GM21360 (cell line): ENCODE measurements at regions not wholly inside any gene's neighbourhood (a gene's known extent, or its start where the extent isn't known, plus 50 kb on each side); places are given as distances from the start of the nearest gene placed in this dataset.
A peak's percentile ranks its signal among the peaks of the same experiment; 100 is the strongest.

Experiments used
- ATAC-seq: cut with Tn5 transposase; IDR thresholded peaks from one replicate; pipeline ENCODE4 v1.9.1; 2021; ENCODE audit warnings: mild to moderate bottlenecking, moderate library complexity; ENCODE audit not compliant: unreplicated experiment

GRCh38 chr13:97109841-97110492 lies 112.2 kb upstream of the MBNL2 start:
- ATAC-seq: peak; percentile 97

DNA sequence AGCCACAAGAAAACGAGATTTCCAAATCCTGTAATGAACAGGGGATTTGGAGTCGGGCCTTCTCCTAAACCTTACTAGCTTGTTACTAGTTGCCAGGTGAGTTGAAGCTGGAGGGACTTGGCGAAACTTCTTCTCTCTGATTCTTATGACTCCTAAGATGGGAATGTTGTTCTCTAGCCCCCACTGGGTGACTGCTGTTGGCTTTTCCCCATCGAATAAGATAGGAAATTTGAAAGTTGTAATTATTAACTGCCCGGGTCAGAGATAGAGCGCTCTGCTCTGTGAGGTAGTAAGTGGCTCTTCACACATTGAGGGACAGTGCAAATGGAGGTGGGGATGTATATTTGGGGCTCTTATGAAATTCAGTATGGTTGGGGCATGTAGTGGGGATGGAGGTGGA lies 111.2 kb upstream of the MBNL2 start:
- no peak for ATAC-seq

- no peak for ATAC-seq
These were observed 110.4 kb upstream of the MBNL2 start for GRCh38 chr13:97111756-97112155.

DNA sequence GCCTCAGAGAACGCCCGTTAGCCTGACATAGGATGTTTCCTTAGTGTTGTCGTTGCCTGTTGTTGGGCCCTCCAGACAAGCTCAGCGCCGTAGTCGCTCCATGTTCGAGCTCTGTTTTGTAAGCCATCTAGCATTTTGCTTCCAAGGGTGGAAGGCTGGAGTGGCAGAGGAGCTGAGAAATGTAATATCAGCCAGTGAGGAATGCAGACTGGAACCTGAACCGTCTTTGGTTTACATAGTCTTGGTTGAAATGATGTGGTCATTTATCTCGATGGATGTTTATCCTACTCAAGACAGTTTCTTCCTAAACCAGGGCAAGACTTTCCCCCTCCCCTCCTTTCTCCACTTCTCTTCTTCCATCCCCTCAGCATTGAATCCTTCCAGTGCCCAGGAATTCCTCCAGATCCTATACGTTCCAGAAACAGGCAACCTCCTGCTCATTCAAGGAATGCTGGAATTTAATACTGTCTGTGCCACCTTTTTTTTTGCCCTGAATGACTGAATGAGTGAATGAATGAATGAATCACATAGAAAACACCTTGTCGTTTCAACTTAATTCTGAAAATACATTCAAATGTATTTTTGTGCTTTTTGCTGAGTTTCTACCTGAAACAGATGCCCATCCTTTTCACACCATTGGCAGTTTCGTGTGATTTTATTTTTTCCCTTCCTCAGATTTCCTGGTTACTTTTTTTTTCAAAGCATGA lies 109.5 kb upstream of the MBNL2 start:
- ATAC-seq: no peak

DNA sequence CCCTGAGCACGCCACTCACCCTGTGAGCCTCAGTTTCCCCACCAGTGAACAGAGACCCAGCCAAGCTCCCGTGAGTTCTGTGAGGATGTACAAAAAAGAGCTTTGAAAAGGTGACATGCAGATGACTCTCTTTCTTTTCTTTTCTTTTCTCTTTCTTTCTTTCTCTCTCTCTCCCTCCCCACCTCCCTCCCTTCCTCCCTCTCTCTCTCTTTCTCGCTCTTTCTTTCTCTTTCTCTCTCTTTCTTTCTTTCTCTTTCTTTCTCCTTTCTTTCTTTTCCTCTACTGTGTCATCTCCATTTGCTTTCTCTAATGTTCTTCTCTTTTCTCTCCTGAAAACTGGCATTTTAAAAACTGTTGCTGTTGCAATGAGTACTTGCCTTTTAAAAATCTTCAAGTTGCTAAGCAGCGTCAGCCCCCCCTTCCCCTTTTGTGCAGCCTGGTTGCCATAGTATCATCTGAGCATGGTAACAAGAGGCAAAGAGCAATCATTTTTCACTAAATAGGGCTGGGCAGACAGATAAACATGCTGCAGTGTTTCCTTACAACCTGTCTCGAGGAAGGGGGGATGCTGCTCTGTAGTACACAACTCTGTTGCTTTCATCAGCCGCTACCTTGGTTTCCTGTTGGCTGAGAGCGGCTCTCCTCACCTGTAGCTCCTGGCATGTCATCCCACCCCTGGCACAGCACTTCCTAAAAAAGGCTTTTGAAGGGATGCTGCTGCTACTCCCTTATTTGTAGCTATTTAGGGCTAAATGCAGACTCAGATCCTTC lies 108.7 kb upstream of the MBNL2 start:
- ATAC-seq: no peak

DNA sequence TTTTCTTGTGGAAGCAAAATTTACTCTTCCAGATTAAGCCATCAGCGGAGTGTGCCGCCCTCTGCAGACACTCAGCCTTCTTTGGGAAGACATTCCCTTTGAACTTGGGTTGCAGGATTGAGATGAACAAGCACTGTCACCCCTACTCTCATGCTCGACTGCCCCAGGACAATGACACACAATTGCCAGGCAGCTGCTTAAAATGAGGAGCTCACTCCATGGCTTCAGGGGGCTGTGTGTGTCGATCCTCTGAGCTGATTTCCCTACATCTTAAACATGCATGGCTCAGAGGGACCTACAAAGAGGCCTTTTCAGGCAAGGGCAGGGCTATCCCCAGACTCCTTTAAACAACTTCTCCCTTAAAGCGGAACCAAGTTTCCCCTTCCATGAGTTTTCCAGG lies 107.5 kb upstream of the MBNL2 start:
- no peak for ATAC-seq

- ATAC-seq: peak; percentile 94
These were observed 105.4 kb upstream of the MBNL2 start for GRCh38 chr13:97116754-97117153.

DNA sequence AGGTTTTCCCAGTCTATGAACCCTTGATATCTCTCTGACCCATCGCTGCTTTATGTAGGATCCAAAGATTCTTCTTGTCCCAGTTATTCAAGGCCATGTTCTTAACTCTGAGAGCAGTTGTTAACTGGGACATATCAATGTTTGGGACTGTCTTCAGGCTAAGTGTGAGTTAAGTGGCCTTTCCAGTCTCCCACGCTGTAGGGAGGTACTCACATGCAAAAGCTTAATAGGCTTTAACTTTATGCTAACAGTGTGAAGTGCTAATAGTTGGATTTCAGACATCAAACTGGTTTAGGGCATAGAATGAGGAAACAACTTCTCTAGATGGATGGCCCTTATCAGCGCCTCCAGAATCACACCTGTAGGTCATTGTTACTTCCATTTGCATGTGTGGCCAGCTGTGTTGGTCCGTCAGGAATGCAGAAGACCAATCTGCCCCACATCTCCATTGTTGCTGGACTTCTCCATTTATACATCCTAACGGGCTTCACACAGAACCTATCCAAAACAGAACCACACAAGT lies 104.7 kb upstream of the MBNL2 start:
- no peak for ATAC-seq

DNA sequence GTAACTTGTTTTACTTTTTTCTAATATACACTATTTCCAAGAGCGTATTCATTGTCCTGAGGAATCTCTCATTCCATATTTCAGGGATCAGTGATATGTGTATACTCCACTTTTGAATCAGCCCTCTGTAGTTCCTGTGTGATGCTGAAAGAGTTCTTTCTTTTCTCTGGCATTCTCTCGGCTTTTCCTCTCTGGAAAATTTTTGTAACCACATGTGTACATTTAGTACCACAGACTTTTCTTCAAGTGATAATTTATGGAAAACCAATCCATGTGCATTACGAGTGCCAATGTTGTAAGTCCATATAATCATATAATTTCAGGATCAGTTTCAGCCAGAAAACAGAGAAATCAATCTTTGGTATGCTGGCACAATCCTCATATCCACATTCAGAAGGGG lies 102.2 kb upstream of the MBNL2 start:
- no peak for ATAC-seq

DNA sequence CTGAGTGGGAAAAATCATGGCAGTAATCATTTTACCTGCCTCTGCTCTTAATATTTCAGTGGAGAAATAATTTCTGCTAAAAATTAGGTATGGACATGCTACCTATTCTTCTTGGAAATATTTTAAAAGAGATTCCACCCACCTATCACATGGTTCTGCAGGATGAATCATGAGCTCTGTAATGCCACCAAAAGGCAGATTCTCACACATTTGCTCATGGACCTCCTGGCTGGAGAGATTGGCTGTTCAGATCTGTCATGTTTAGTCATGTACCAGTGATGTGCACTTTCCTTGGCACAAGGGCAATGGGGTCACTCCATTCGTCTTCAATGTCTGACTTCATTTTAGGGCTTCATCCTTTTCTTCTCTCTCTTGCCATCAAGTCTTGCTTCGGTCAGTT lies 101.8 kb upstream of the MBNL2 start:
- ATAC-seq: no peak

DNA sequence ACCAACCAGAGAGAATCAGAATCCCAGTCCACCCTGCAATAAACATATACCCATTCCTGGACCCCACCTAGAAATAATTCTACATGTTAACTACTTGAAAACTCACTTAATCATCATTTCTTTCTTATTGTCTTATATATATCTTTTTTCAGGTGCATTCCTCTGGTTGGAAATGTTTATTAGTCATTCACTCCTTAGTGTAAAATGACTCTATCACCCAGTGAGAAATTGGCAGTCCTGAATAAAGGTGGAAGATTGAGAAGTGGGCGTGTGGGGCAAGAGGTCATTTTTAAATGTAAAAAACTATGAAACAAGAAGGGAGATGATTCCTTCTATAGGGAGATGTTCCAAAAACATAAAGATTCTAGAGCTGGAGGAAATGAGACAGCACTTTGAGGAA lies 101.2 kb upstream of the MBNL2 start:
- ATAC-seq: no peak

GRCh38 chr13:97121894-97122293 lies 100.2 kb upstream of the MBNL2 start:
- no peak for ATAC-seq

DNA sequence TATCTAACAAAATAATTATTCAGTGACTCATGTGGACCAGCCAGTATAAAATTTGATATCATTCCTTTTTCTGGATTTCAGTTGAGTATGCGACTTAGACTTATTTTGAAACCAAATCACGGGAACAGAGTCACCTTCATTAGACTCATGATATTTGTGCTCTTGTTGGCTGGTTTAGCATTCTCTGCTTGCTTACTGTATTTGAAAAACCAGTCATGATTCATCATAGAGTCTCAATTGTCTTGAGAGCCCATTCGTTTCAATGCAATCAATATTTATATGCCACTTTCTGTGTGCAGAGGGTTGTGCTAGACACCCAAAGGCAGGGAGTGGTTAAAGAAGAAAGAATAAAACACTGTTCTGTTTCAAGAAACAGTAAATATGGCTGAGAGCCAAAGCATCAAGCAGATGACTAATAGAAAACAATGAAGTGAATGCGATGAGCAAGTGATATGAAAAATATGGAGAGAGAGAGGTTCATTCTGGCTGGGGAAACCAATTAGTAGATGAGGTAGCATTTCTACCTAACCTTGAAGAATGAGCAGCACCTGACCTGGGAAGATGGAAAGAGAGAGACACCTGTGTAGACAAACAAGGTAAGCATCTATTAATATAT lies 99.6 kb upstream of the MBNL2 start:
- ATAC-seq: no peak

DNA sequence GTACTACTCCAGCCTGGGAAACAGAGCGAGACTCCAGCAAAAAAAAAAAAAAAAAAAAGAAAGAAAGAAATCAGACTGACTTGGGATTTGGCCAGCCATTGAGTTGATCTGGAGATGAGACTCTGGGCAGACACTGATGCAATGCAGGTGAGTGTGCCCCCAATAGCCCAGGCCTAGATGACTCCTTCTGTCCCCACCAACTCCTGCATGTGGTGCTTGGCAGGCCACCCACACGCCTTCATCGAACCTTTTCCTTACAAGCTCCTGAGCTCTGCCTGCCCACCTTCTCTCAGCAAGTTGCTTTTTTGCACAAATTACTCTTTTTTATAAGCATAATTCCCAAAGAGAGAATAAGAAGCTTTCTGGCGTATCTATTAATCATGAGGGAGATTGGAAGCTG lies 97.9 kb upstream of the MBNL2 start:
- ATAC-seq: no peak

- peak; percentile 45 for ATAC-seq
These were observed 97.0 kb upstream of the MBNL2 start for GRCh38 chr13:97124915-97125809.

GRCh38 chr13:97125810-97126738 lies 96.1 kb upstream of the MBNL2 start:
- peak; percentile 94 for ATAC-seq

DNA sequence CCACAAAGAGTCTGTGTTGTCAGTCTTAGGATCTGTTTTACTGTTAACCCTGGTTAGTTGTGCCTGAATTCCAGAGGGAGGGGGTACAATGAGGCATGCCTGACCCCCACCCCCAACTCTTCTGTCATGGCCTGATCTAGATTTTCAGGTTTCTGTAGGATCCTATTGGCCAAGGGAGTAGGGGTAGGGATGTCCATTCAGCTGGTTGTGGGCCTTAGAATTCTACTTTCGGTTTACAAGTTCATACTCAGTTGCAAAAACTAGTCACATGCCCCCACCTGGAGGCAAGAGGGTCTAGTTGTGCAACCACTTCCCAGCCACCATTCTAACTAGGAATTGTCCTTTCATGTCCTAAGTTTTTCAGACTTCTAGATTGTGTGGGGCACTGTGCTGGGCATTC lies 94.3 kb upstream of the MBNL2 start:
- no peak for ATAC-seq

GRCh38 chr13:97130190-97130589 lies 91.9 kb upstream of the MBNL2 start:
- no peak for ATAC-seq

DNA sequence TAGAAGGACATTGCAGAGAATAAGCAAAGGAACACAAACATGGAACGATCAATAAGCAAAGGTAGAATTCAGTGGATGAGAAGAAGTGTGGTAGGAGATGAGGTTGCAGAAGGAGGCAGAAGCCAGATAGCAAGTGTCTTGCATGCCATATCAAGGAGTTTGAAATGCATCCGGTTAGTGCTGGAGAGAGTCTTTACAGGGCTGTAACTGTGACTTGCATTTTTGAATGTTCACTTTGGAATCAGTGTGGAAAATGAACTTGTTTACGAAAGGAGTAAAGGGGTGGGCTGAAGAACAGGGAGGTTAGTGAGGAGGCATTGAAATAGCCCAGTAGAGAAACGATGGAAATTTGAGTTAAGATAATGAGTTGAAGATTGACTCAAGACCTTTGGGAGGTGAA lies 90.7 kb upstream of the MBNL2 start:
- no peak for ATAC-seq
